ENCODE measurements at regions not wholly inside any gene's neighbourhood (a gene's known extent, or its start where the extent isn't known, plus 50 kb on each side); places are given as distances from the start of the nearest gene placed in this dataset.

GRCh38 chr6:126605089-126605488 is 265.2 kb downstream of the CENPW start:
- TF ChIP-seq, protein P1, sequence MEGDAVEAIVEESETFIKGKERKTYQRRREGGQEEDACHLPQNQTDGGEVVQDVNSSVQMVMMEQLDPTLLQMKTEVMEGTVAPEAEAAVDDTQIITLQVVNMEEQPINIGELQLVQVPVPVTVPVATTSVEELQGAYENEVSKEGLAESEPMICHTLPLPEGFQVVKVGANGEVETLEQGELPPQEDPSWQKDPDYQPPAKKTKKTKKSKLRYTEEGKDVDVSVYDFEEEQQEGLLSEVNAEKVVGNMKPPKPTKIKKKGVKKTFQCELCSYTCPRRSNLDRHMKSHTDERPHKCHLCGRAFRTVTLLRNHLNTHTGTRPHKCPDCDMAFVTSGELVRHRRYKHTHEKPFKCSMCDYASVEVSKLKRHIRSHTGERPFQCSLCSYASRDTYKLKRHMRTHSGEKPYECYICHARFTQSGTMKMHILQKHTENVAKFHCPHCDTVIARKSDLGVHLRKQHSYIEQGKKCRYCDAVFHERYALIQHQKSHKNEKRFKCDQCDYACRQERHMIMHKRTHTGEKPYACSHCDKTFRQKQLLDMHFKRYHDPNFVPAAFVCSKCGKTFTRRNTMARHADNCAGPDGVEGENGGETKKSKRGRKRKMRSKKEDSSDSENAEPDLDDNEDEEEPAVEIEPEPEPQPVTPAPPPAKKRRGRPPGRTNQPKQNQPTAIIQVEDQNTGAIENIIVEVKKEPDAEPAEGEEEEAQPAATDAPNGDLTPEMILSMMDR (IDR thresholded peaks at IDR 0.05; ENCODE audit: insufficient read depth, low read length, poor library complexity, severe bottlenecking), result no peak
- TF ChIP-seq EZH2phosphoT487 (conservative IDR thresholded peaks at IDR 0.05; ENCODE audit: low read length), result no peak
